Endothelial cell of umbilical vein (primary cell): ENCODE measurements at regions not wholly inside any gene's neighbourhood (a gene's known extent, or its start where the extent isn't known, plus 50 kb on each side); places are given as distances from the start of the nearest gene placed in this dataset.

ENCODE experiments used
- BruUV-seq: library from RNA; stranded (reverse); fragments of 400-500 nt; replicated peaks from 2 replicates; lab custom pipeline; 2021; lab: Mats Ljungman, UMichigan
- CTCF ChIA-PET: fragments of 300-600, 350-600 bp; sonication (Branson Sonifier 250); formaldehyde crosslinking; loops from one replicate; lab custom pipeline; 2021; ENCODE audit warnings: antibody characterized with exemption, inconsistent platforms; lab: Charles Lee
- POLR2A ChIA-PET: fragments of 300-600, 350-600 bp; sonication (Branson Sonifier 250); formaldehyde crosslinking; loops from one replicate; lab custom pipeline; 2021; ENCODE audit warnings: antibody characterized with exemption, inconsistent platforms; lab: Charles Lee
- DNase-seq: peaks from one replicate; pipeline ENCODE4 v3.0.0-alpha.2; 2011; ENCODE audit warnings: low read depth, low spot score
- FAIRE-seq: peaks from 2 replicates; lab custom pipeline; 2011; peaks lifted over from hg19 to GRCh38; lab: Jason Lieb, UNC
- H2AFZ ChIP-seq: 2 replicates; pipeline ENCODE4 v1.6.0; 2012; ENCODE audit warnings: low read depth, low read length, control low read depth, inconsistent platforms
- H3K27ac ChIP-seq: 2 replicates; pipeline ENCODE4 v1.5.1; 2011; ENCODE audit warnings: low read depth, mild to moderate bottlenecking, control low read depth, low read length, moderate library complexity; ENCODE audit not compliant: insufficient read depth
- H3K27me3 ChIP-seq, 2 experiments: 2 replicates each; pipeline versions ENCODE4 v1.6.0 to v1.6.1; 2011; ENCODE audit warnings: low read length in 2 of 2, mixed read lengths in 1 of 2; ENCODE audit not compliant: control insufficient read depth in 2 of 2, insufficient read depth in 2 of 2
- H3K36me3 ChIP-seq, 2 experiments: 2 replicates in 1 of 2; 3 replicates in 1 of 2; pipeline ENCODE4 v1.5.1; 2011; ENCODE audit warnings: low read length in 2 of 2, mild to moderate bottlenecking in 1 of 2, moderate library complexity in 1 of 2; ENCODE audit not compliant: control insufficient read depth in 2 of 2, insufficient read depth in 2 of 2; ENCODE audit errors: extremely low read depth in 1 of 2
- H3K4me1 ChIP-seq: 3 replicates; pipeline ENCODE4 v1.5.1; 2011; ENCODE audit warnings: mild to moderate bottlenecking, low read length; ENCODE audit not compliant: control insufficient read depth, insufficient read depth; ENCODE audit errors: extremely low read depth
- H3K4me2 ChIP-seq: 2 replicates; pipeline ENCODE4 v1.6.1; 2011; ENCODE audit warnings: low read length, control low read depth, mixed read lengths; ENCODE audit not compliant: insufficient read depth
- H3K4me3 ChIP-seq, 3 experiments: fragments of 200-600 bp in 1 of 3; sonication (generic), shearing (Covaris generic) in 1 of 3; replicated peaks in 1 of 3; 2 replicates each; pipeline ENCODE4 v1.5.1; 2011 to 2016; ENCODE audit warnings: control low read depth in 3 of 3, low read length in 3 of 3, mild to moderate bottlenecking in 2 of 3, inconsistent platforms in 1 of 3, low read depth in 1 of 3, moderate library complexity in 1 of 3; ENCODE audit not compliant: insufficient read depth in 1 of 3
- H3K79me2 ChIP-seq: 2 replicates; pipeline ENCODE4 v1.6.0; 2012; ENCODE audit warnings: low read length, inconsistent platforms; ENCODE audit not compliant: control insufficient read depth, insufficient read depth
- H3K9ac ChIP-seq: replicated peaks from 2 replicates; pipeline ENCODE3; 2011; ENCODE audit warnings: low read length, control low read depth; ENCODE audit not compliant: insufficient read depth; ENCODE audit errors: extremely low read depth
- H3K9me1 ChIP-seq: replicated peaks from 3 replicates; pipeline ENCODE4 v1.6.0; 2011; ENCODE audit warnings: mild to moderate bottlenecking, low read length; ENCODE audit not compliant: control insufficient read depth, insufficient read depth; ENCODE audit errors: extremely low read depth
- H3K9me3 ChIP-seq: replicated peaks from 2 replicates; pipeline ENCODE4 v1.5.1; 2012; ENCODE audit warnings: low read length, inconsistent platforms; ENCODE audit not compliant: control insufficient read depth, insufficient read depth
- H4K20me1 ChIP-seq: replicated peaks from 2 replicates; pipeline ENCODE3; 2011; ENCODE audit warnings: mild to moderate bottlenecking, low read length; ENCODE audit not compliant: control insufficient read depth, insufficient read depth; ENCODE audit errors: extremely low read depth
- EZH2 ChIP-seq: IDR thresholded peaks from 2 replicates; pipeline ENCODE4 v1.6.1; 2012; ENCODE audit warnings: borderline replicate concordance, low read depth, mild to moderate bottlenecking, moderate library complexity, low read length, inconsistent platforms; ENCODE audit not compliant: severe bottlenecking
- FOS ChIP-seq: IDR thresholded peaks from 2 replicates; pipeline ENCODE4 v1.6.1; 2011; ENCODE audit warnings: mild to moderate bottlenecking, low read length, moderate library complexity, borderline replicate concordance; ENCODE audit not compliant: insufficient read depth
- GATA2 ChIP-seq: IDR thresholded peaks from 2 replicates; pipeline ENCODE4 v1.7.0; 2011; ENCODE audit warnings: low read depth, mild to moderate bottlenecking, moderate library complexity, mixed read lengths, low read length; ENCODE audit not compliant: insufficient read length, insufficient read depth
- JUN ChIP-seq: IDR thresholded peaks from 2 replicates; pipeline ENCODE4 v1.6.1; 2011; ENCODE audit warnings: borderline replicate concordance, low read depth; ENCODE audit not compliant: insufficient read length, insufficient read depth
- MAX ChIP-seq: IDR thresholded peaks from 2 replicates; pipeline ENCODE4 v1.6.1; 2011; ENCODE audit not compliant: insufficient read depth, insufficient read length
- MYC ChIP-seq: IDR thresholded peaks from one replicate; pipeline ENCODE4 v1.6.1; 2011; ENCODE audit warnings: mild to moderate bottlenecking, low read depth, low read length
- POLR2A ChIP-seq: IDR thresholded peaks from 2 replicates; pipeline ENCODE4 v1.6.1; 2012; ENCODE audit warnings: low read depth, mild to moderate bottlenecking, control low read depth, low read length
- POLR2AphosphoS5 ChIP-seq: IDR thresholded peaks from 2 replicates; pipeline ENCODE4 v1.6.1; 2012; ENCODE audit warnings: low read depth, mild to moderate bottlenecking, control low read depth, low read length, moderate library complexity; ENCODE audit not compliant: insufficient read depth
- dilution Hi-C: fragments of 300-500 bp; cut with MboI; formaldehyde crosslinking; loops from one replicate; pipeline ENCODE4 v1.15.0; 2019; ENCODE audit warnings: low sequenced_read_pairs; ENCODE audit not compliant: extremely low pct_ligation_motif_present
- intact Hi-C: fragments of 100-400 bp; cut with micrococcal nuclease; formaldehyde crosslinking; loops from one replicate; pipeline ENCODE4 v1.10.0; 2022
- TF ChIP-seq, protein P1 (sequence below), 2 donors: IDR thresholded peaks; 1 replicate in 1 of 2; 2 replicates in 1 of 2; pipeline ENCODE4 v1.5.1; 2011; ENCODE audit warnings: low read length in 2 of 2, mild to moderate bottlenecking in 2 of 2, moderate library complexity in 2 of 2, control low read depth in 1 of 2, inconsistent platforms in 1 of 2, low read depth in 1 of 2; ENCODE audit not compliant: insufficient read depth in 1 of 2; ENCODE audit errors: extremely low read depth in 1 of 2

DNA sequence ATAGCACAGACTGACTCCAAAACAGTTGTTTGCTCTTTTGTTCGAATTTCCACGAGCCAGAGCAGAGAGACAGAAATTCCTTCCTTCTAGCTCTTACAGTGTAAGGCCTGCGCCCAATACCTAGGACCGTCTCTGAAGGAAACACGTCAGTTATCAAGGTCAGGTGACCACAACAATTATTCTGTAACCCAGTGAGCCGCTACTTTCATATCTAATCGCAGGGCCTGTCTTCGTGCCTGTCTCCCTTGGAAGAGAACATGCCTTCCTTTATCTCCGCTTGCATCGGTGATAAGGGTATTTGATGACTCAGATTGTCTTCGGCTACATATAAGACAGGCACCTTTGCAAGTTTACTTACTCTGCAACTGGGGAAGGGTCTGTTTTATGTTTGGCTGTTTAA is 288.0 kb downstream of the MAF start:
- ChIA-PET POLR2A (no interaction called here), CTCF (no interaction called here)
- intact Hi-C loops: no loop called here
- Histone ChIP-seq H3K27me3 (no peaks in the 10 kb centered on the region), H3K79me2 (no peaks in the 10 kb centered on the region), H2AFZ (no peak overlapping the region), H3K27ac (no peak overlapping the region), H4K20me1 (no peaks in the 10 kb centered on the region), H3K4me3 (no peak overlapping the region), H3K9ac (no peak overlapping the region), H3K36me3 (no peaks in the 10 kb centered on the region), H3K9me1 (no peaks in the 10 kb centered on the region), H3K9me3 (peaks cover 4% of the 10 kb centered on the region), H3K4me2 (no peak overlapping the region), H3K4me1 (no peaks in the 10 kb centered on the region)
- dilution Hi-C loops: no loop called here
- DNase-seq: no peak
- no peak for FAIRE-seq
- BruUV-seq: no TSS peak
- no peak for TF ChIP-seq FOS
- no peak for TF ChIP-seq POLR2A
- TF ChIP-seq POLR2AphosphoS5: no peak
- no peak for TF ChIP-seq GATA2
- TF ChIP-seq EZH2: no peak
- TF ChIP-seq JUN: no peak
- no peak for TF ChIP-seq MAX
- TF ChIP-seq MYC: no peak
- TF ChIP-seq, protein P1, sequence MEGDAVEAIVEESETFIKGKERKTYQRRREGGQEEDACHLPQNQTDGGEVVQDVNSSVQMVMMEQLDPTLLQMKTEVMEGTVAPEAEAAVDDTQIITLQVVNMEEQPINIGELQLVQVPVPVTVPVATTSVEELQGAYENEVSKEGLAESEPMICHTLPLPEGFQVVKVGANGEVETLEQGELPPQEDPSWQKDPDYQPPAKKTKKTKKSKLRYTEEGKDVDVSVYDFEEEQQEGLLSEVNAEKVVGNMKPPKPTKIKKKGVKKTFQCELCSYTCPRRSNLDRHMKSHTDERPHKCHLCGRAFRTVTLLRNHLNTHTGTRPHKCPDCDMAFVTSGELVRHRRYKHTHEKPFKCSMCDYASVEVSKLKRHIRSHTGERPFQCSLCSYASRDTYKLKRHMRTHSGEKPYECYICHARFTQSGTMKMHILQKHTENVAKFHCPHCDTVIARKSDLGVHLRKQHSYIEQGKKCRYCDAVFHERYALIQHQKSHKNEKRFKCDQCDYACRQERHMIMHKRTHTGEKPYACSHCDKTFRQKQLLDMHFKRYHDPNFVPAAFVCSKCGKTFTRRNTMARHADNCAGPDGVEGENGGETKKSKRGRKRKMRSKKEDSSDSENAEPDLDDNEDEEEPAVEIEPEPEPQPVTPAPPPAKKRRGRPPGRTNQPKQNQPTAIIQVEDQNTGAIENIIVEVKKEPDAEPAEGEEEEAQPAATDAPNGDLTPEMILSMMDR (IDR thresholded peaks at IDR 0.05; ENCODE audit: extremely low read depth in 1 of 2, insufficient read depth in 1 of 2, low read depth in 1 of 2, low read length in 2 of 2): no peak
